Common myeloid progenitor, CD34-positive (primary cell): ENCODE measurements at regions not wholly inside any gene's neighbourhood (a gene's known extent, or its start where the extent isn't known, plus 50 kb on each side); places are given as distances from the start of the nearest gene placed in this dataset.
A peak's percentile ranks its signal among the peaks of the same experiment; 100 is the strongest.

Source experiments
- CTCF ChIA-PET: fragments of 350-600 bp; sonication (Branson Sonifier 250); formaldehyde crosslinking; loops from one replicate; lab custom pipeline; 2021; ENCODE audit warnings: antibody characterized with exemption; lab: Charles Lee
- POLR2A ChIA-PET: fragments of 350-600 bp; sonication (Branson Sonifier 250); formaldehyde crosslinking; loops from one replicate; lab custom pipeline; 2021; ENCODE audit warnings: antibody characterized with exemption; lab: Charles Lee
- DNase-seq, 3 donors: peaks; one replicate each; pipeline versions ENCODE4 v3.0.0 to v3.0.0-alpha.2; 2013
- H3K27ac ChIP-seq, 2 experiments: 1 replicate in 1 of 2; 2 replicates in 1 of 2; pipeline ENCODE4 v1.7.0; 2013; ENCODE audit warnings: inconsistent platforms in 2 of 2, low read length in 2 of 2, mild to moderate bottlenecking in 2 of 2, low read depth in 1 of 2, moderate library complexity in 1 of 2; ENCODE audit not compliant: severe bottlenecking in 2 of 2, insufficient read depth in 1 of 2, poor library complexity in 1 of 2
- H3K27me3 ChIP-seq, 5 experiments: replicated peaks in 2 of 5; 1 replicate in 3 of 5; 2 replicates in 2 of 5; pipeline versions ENCODE4 v1.6.1 to v1.7.0; 2013; ENCODE audit warnings: low read length in 4 of 5, mild to moderate bottlenecking in 2 of 5, moderate library complexity in 2 of 5, inconsistent platforms in 1 of 5; ENCODE audit not compliant: insufficient read depth in 5 of 5, control insufficient read depth in 4 of 5
- H3K36me3 ChIP-seq, 4 experiments: 1 replicate in 2 of 4; 2 replicates in 2 of 4; pipeline versions ENCODE4 v1.6.1 to v1.7.0; 2013; ENCODE audit warnings: low read length in 3 of 4, control low read depth in 1 of 4, mild to moderate bottlenecking in 1 of 4; ENCODE audit not compliant: control insufficient read depth in 4 of 4, insufficient read depth in 4 of 4
- H3K4me1 ChIP-seq, 4 experiments: 1 replicate in 3 of 4; 2 replicates in 1 of 4; pipeline versions ENCODE4 v1.6.1 to v1.7.1; 2013; ENCODE audit warnings: low read length in 3 of 4, mild to moderate bottlenecking in 3 of 4, control low read depth in 1 of 4, inconsistent platforms in 1 of 4, moderate library complexity in 1 of 4; ENCODE audit not compliant: control insufficient read depth in 4 of 4, insufficient read depth in 4 of 4; ENCODE audit errors: control extremely low read depth in 1 of 4
- H3K4me3 ChIP-seq, 7 experiments: 1 replicate in 4 of 7; 2 replicates in 3 of 7; pipeline versions ENCODE4 v1.5.1 to v1.7.0; 2013; ENCODE audit warnings: mild to moderate bottlenecking in 7 of 7, low read length in 6 of 7, moderate library complexity in 6 of 7, inconsistent platforms in 2 of 7, low read depth in 2 of 7, control low read depth in 1 of 7; ENCODE audit not compliant: insufficient read depth in 4 of 7, control insufficient read depth in 1 of 7; ENCODE audit errors: extremely low read depth in 1 of 7
- H3K9me3 ChIP-seq, 5 experiments: 1 replicate in 4 of 5; 2 replicates in 1 of 5; pipeline versions ENCODE4 v1.6.1 to v1.7.1; 2013; ENCODE audit warnings: low read length in 4 of 5, mild to moderate bottlenecking in 2 of 5, inconsistent platforms in 1 of 5, low read depth in 1 of 5, moderate library complexity in 1 of 5; ENCODE audit not compliant: control insufficient read depth in 4 of 5, insufficient read depth in 2 of 5; ENCODE audit errors: control extremely low read depth in 1 of 5
- WGBS: methylation state at CpG from one replicate; pipeline ENCODE4 v1.1.5; 2013; ENCODE audit not compliant: insufficient coverage; 5-methylcytosine and 5-hydroxymethylcytosine counted together

GRCh38 chr13:73861136-73861535, 273.1 kb downstream of the KLF12 start:
- no peaks in the 10 kb centered on the region for H3K4me1 ChIP-seq
- CTCF ChIA-PET = no interaction called here
- no peaks in the 10 kb centered on the region for H3K27me3 ChIP-seq
- 100% methylated on average over 1 of the region's 2 CpGs for WGBS
- POLR2A ChIA-PET = no interaction called here
- H3K4me3 ChIP-seq = no peak overlapping the region
- H3K36me3 ChIP-seq = no peaks in the 10 kb centered on the region
- H3K27ac ChIP-seq = no peak overlapping the region
- DNase-seq = no peak
- H3K9me3 ChIP-seq = no peaks in the 10 kb centered on the region

GRCh38 chr13:73860501-73860900, 273.7 kb downstream of the KLF12 start:
- 86% methylated on average over 1 of the region's 6 CpGs for WGBS
- Histone ChIP-seq H3K36me3 (no peaks in the 10 kb centered on the region), H3K27me3 (no peaks in the 10 kb centered on the region), H3K9me3 (no peaks in the 10 kb centered on the region), H3K27ac (no peak overlapping the region), H3K4me1 (no peaks in the 10 kb centered on the region), H3K4me3 (no peak overlapping the region)
- no peak for DNase-seq
- POLR2A ChIA-PET = no interaction called here
- CTCF ChIA-PET = no interaction called here

DNA sequence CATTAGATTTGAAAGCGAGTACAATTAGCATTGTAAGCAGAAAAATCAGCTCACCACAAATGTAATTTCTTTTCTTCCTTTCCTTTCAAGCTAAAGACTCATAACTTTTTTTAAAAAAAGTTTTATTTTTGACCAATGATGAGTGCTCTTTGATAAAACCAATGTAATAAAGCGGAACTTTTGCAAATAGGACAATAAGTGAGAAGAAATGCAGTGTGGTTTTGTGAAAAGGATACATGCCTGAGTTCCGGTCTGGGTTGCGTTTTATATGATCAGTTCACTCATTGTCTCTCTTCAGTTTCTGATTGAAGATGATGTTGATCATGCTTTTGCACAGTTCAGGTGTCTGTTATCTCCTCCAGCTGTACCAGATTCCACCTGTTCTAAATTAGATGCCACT, 274.4 kb downstream of the KLF12 start:
- no peaks in the 10 kb centered on the region for H3K36me3 ChIP-seq
- H3K27ac ChIP-seq = no peak overlapping the region
- POLR2A ChIA-PET = no interaction called here
- no peaks in the 10 kb centered on the region for H3K27me3 ChIP-seq
- WGBS = 67% methylated on average over 3 of the region's 4 CpGs
- CTCF ChIA-PET = no interaction called here
- H3K4me1 ChIP-seq = no peaks in the 10 kb centered on the region
- no peak for DNase-seq
- H3K4me3 ChIP-seq = no peak overlapping the region
- no peaks in the 10 kb centered on the region for H3K9me3 ChIP-seq

GRCh38 chr13:73857106-73857505, 277.1 kb downstream of the KLF12 start:
- no peak overlapping the region for H3K27ac ChIP-seq
- 100% methylated on average over 1 of the region's 2 CpGs for WGBS
- no peaks in the 10 kb centered on the region for H3K9me3 ChIP-seq
- no peak overlapping the region for H3K4me3 ChIP-seq
- no peaks in the 10 kb centered on the region for H3K36me3 ChIP-seq
- ChIA-PET POLR2A (no interaction called here), CTCF (interaction anchor here (1.6 kb wide), 1 partner anchor 430 kb away, joined by 4 read pairs; no protein-coding TSS in a partner anchor)
- H3K4me1 ChIP-seq = no peaks in the 10 kb centered on the region
- no peak for DNase-seq
- no peaks in the 10 kb centered on the region for H3K27me3 ChIP-seq

GRCh38 chr13:73851104-73851503, 283.1 kb downstream of the KLF12 start:
- DNase-seq = no peak

DNA sequence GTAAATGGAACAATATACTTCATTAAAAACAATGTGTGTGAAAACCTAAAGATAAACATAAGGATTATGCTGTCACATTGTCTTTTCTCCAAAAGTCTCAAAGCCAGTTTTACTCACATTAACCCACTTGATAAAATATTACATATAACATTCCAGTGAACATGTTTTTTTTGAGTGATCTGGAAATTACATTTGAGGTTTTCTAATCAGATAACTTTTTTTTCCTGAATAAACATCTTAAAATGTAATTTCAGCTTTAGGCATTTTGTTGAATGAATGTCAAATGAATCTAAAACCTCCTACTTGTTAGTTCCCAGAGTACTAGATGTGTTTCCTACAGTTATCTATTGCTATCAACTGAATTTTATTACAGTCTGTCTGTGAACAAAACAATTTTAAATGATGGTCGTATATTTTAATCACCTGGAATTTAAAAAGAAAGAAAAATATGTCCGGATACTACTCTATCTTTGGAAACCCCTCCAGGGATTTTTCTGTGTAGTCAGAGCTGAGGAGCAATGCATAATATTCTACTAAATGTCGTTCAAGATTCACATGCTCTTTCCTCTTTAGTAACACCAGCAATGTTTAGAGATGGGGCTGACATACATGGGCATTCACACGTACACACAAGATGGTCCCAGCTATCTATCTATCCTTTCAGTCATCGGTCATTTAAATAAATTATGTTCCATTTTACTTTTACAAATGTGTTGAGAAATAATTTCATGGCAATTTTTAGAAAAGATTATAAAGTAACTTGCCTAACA, 283.9 kb downstream of the KLF12 start:
- no peak for DNase-seq
- H3K27me3 ChIP-seq = no peaks in the 10 kb centered on the region
- H3K36me3 ChIP-seq = peaks cover 0 to 8% (median 3%) of the 10 kb centered on the region in 4 experiments
- ChIA-PET POLR2A (interaction anchor here (0.5 kb wide), 1 partner anchor 18 kb away, joined by 6 read pairs; no protein-coding TSS in a partner anchor), CTCF (interaction anchor here (1.0 to 1.6 kb wide), 5 partner anchors 8 to 438 kb away, joined by 3 to 6 read pairs (median 3); no protein-coding TSS in a partner anchor)
- no peaks in the 10 kb centered on the region for H3K9me3 ChIP-seq
- H3K4me3 ChIP-seq = no peak overlapping the region
- WGBS = 83% methylated on average over 1 of the region's 5 CpGs
- no peak overlapping the region for H3K27ac ChIP-seq
- H3K4me1 ChIP-seq = no peaks in the 10 kb centered on the region

More at GRCh38 chr13:73851104-73851503, 283.1 kb downstream of the KLF12 start:
- Histone ChIP-seq H3K27me3 (no peaks in the 10 kb centered on the region), H3K27ac (no peak overlapping the region), H3K36me3 (peaks cover 0 to 2% (median 0%) of the 10 kb centered on the region in 4 experiments), H3K4me3 (no peak overlapping the region), H3K4me1 (no peaks in the 10 kb centered on the region), H3K9me3 (no peaks in the 10 kb centered on the region)
- CTCF ChIA-PET = interaction anchor here (1.3 to 1.6 kb wide), 3 partner anchors 9 to 437 kb away, joined by 3 to 5 read pairs (median 3); no protein-coding TSS in a partner anchor
- POLR2A ChIA-PET = no interaction called here
- 100% methylated on average over 2 of the region's 3 CpGs for WGBS

GRCh38 chr13:73849292-73849691, 284.9 kb downstream of the KLF12 start:
- no peak overlapping the region for H3K4me3 ChIP-seq
- H3K36me3 ChIP-seq = peaks cover 0 to 8% (median 3%) of the 10 kb centered on the region in 4 experiments
- H3K4me1 ChIP-seq = no peaks in the 10 kb centered on the region
- CTCF ChIA-PET = interaction anchor here (1.0 to 1.2 kb wide), 2 partner anchors 16 to 126 kb away, joined by 3 to 4 read pairs; no protein-coding TSS in a partner anchor
- H3K9me3 ChIP-seq = no peaks in the 10 kb centered on the region
- no peaks in the 10 kb centered on the region for H3K27me3 ChIP-seq
- 93% methylated on average over 3 of the region's 5 CpGs for WGBS
- DNase-seq = peak; percentile 25 to 52 (median 51)
- POLR2A ChIA-PET = interaction anchor here (0.7 kb wide), 1 partner anchor 11 kb away, joined by 4 read pairs; no protein-coding TSS in a partner anchor
- H3K27ac ChIP-seq = no peak overlapping the region
